GM18867 (cell line): ENCODE measurements at regions not wholly inside any gene's neighbourhood (a gene's known extent, or its start where the extent isn't known, plus 50 kb on each side); places are given as distances from the start of the nearest gene placed in this dataset.
"Not testable (repeated sequence)": the region's sequence is repeated elsewhere in the genome, so short reads cannot be mapped to it uniquely, and the experiment has no call there.

Source experiments
- ATAC-seq: cut with Tn5 transposase; IDR thresholded peaks from one replicate; pipeline ENCODE4 v1.9.1; 2021; ENCODE audit warnings: mild to moderate bottlenecking, moderate library complexity; ENCODE audit not compliant: unreplicated experiment

- no peak for ATAC-seq
Observed at GRCh38 chr6:169918239-169918953, 167.0 kb downstream of the ERMARD start.

- ATAC-seq = no peak
Observed at GRCh38 chr6:169917153-169917552, 165.7 kb downstream of the ERMARD start.

- ATAC-seq = no peak
Observed at GRCh38 chr6:169915769-169916550, 164.5 kb downstream of the ERMARD start.

GRCh38 chr6:169913745-169914144 is 162.3 kb downstream of the ERMARD start:
- ATAC-seq = not testable (repeated sequence)

GRCh38 chr6:169913096-169913638 is 161.7 kb downstream of the ERMARD start:
- ATAC-seq = no peak

- ATAC-seq = no peak
Observed at GRCh38 chr6:169912266-169913095, 161.1 kb downstream of the ERMARD start.

- ATAC-seq = no peak
Observed at GRCh38 chr6:169911264-169912263, 160.1 kb downstream of the ERMARD start.

GRCh38 chr6:169909113-169909512 is 157.7 kb downstream of the ERMARD start:
- no peak for ATAC-seq

GRCh38 chr6:169908403-169908933 is 157.0 kb downstream of the ERMARD start:
- ATAC-seq = no peak

GRCh38 chr6:169907419-169908115 is 156.1 kb downstream of the ERMARD start:
- ATAC-seq = no peak

GRCh38 chr6:169906688-169907418 is 155.4 kb downstream of the ERMARD start:
- ATAC-seq = no peak

GRCh38 chr6:169906004-169906687 is 154.7 kb downstream of the ERMARD start:
- no peak for ATAC-seq

GRCh38 chr6:169905041-169905807 is 153.8 kb downstream of the ERMARD start:
- ATAC-seq = no peak

GRCh38 chr6:169904051-169904922 is 152.9 kb downstream of the ERMARD start:
- ATAC-seq = no peak

- ATAC-seq = no peak
Observed at GRCh38 chr6:169903122-169903521, 151.7 kb downstream of the ERMARD start.

- no peak for ATAC-seq
Observed at GRCh38 chr6:169902604-169903003, 151.2 kb downstream of the ERMARD start.
